ENCODE measurements at regions not wholly inside any gene's neighbourhood (a gene's known extent, or its start where the extent isn't known, plus 50 kb on each side); places are given as distances from the start of the nearest gene placed in this dataset.

- TF ChIP-seq EZH2 (IDR thresholded peaks at IDR 0.05; ENCODE audit: insufficient read depth, poor library complexity, severe bottlenecking) (no peak), EZH2phosphoT487 (IDR thresholded peaks at IDR 0.05; ENCODE audit: insufficient read depth, low read depth) (no peak)
Observed at GRCh38 chr2:4618630-4619228, 915.4 kb downstream of the DCDC2C start.

Measured in GM23248 (cell line).